ENCODE measurements at regions not wholly inside any gene's neighbourhood (a gene's known extent, or its start where the extent isn't known, plus 50 kb on each side); places are given as distances from the start of the nearest gene placed in this dataset.

GRCh38 chr2:7167801-7168411 is 250.7 kb downstream of the RNF144A start:
- no peak for TF ChIP-seq NFIC (IDR thresholded peaks at IDR 0.05)
- TF ChIP-seq, protein P1, sequence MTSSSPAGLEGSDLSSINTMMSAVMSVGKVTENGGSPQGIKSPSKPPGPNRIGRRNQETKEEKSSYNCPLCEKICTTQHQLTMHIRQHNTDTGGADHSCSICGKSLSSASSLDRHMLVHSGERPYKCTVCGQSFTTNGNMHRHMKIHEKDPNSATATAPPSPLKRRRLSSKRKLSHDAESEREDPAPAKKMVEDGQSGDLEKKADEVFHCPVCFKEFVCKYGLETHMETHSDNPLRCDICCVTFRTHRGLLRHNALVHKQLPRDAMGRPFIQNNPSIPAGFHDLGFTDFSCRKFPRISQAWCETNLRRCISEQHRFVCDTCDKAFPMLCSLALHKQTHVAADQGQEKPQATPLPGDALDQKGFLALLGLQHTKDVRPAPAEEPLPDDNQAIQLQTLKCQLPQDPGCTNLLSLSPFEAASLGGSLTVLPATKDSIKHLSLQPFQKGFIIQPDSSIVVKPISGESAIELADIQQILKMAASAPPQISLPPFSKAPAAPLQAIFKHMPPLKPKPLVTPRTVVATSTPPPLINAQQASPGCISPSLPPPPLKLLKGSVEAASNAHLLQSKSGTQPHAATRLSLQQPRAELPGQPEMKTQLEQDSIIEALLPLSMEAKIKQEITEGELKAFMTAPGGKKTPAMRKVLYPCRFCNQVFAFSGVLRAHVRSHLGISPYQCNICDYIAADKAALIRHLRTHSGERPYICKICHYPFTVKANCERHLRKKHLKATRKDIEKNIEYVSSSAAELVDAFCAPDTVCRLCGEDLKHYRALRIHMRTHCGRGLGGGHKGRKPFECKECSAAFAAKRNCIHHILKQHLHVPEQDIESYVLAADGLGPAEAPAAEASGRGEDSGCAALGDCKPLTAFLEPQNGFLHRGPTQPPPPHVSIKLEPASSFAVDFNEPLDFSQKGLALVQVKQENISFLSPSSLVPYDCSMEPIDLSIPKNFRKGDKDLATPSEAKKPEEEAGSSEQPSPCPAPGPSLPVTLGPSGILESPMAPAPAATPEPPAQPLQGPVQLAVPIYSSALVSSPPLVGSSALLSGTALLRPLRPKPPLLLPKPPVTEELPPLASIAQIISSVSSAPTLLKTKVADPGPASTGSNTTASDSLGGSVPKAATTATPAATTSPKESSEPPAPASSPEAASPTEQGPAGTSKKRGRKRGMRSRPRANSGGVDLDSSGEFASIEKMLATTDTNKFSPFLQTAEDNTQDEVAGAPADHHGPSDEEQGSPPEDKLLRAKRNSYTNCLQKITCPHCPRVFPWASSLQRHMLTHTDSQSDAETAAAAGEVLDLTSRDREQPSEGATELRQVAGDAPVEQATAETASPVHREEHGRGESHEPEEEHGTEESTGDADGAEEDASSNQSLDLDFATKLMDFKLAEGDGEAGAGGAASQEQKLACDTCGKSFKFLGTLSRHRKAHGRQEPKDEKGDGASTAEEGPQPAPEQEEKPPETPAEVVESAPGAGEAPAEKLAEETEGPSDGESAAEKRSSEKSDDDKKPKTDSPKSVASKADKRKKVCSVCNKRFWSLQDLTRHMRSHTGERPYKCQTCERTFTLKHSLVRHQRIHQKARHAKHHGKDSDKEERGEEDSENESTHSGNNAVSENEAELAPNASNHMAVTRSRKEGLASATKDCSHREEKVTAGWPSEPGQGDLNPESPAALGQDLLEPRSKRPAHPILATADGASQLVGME (CRISPR knock-in tag; IDR thresholded peaks at IDR 0.05): no peak

Data from K562 (cell line).